A549 (cell line): ENCODE measurements at regions not wholly inside any gene's neighbourhood (a gene's known extent, or its start where the extent isn't known, plus 50 kb on each side); places are given as distances from the start of the nearest gene placed in this dataset.

Experiments used
- ATAC-seq, 2 experiments: fragments of 200-7000 bp in 1 of 2; fragments of >200 bp in 1 of 2; cut with Nextera tagmentation in 1 of 2; cut with Tn5 transposase in 1 of 2; 3 replicates each; pipeline versions ENCODE4 v1.8.0 to v1.9.1; 2018 to 2020; ENCODE audit warnings: mild to moderate bottlenecking in 1 of 2, moderate library complexity in 1 of 2
- CTCF ChIA-PET: fragments of 300-600 bp; sonication (Branson Sonifier 250); formaldehyde crosslinking; extraction: SDS; loops from one replicate; lab custom pipeline; 2021; ENCODE audit warnings: antibody characterized with exemption, inconsistent platforms; lab: Yijun Ruan, JAX
- POLR2A ChIA-PET: fragments of 350-600 bp; formaldehyde crosslinking; extraction: SDS; loops from one replicate; lab custom pipeline; 2021; ENCODE audit warnings: antibody characterized with exemption, inconsistent platforms; lab: Yijun Ruan, JAX
- DNase-seq, 2 experiments: peaks; one replicate each; pipeline versions ENCODE4 v3.0.0 to v3.0.0-alpha.2; 2011 to 2016; ENCODE audit warnings: low read depth in 1 of 2, low spot score in 1 of 2
- FAIRE-seq: peaks from 2 replicates; lab custom pipeline; 2011; peaks lifted over from hg19 to GRCh38; lab: Jason Lieb, UNC
- H3K27ac ChIP-seq, 2 experiments: fragments of >200 bp; sonication (Bioruptor Twin); formaldehyde crosslinking; 3 replicates each; pipeline ENCODE4 v1.5.1; 2016 to 2017
- H3K4me1 ChIP-seq: fragments of >200 bp; sonication (Bioruptor Twin); formaldehyde crosslinking; 3 replicates; pipeline ENCODE4 v1.6.1; 2016
- H3K4me2 ChIP-seq: fragments of >200 bp; sonication (Bioruptor Twin); formaldehyde crosslinking; 3 replicates; pipeline ENCODE4 v1.6.1; 2016
- H3K4me3 ChIP-seq: fragments of >200 bp; sonication (Bioruptor Twin); formaldehyde crosslinking; 3 replicates; pipeline ENCODE4 v1.5.1; 2016
- H3K9me3 ChIP-seq: fragments of >200 bp; sonication (Bioruptor Twin); formaldehyde crosslinking; 3 replicates; pipeline ENCODE4 v1.6.1; 2016
- BCL3 ChIP-seq: fragments of >200 bp; sonication (Bioruptor Twin); formaldehyde crosslinking; IDR thresholded peaks from 3 replicates; pipeline ENCODE4 v1.6.1; 2016
- CTCF ChIP-seq: fragments of >200 bp; sonication (Bioruptor Twin); formaldehyde crosslinking; IDR thresholded peaks from 3 replicates; pipeline ENCODE4 v1.5.1; 2016
- EHF ChIP-seq: fragments of 250-450 bp; sonication (Bioruptor Pico); IDR thresholded peaks from 2 replicates; pipeline ENCODE4 v1.5.0; 2020; ENCODE audit warnings: mild to moderate bottlenecking
- FOXS1 ChIP-seq: fragments of 250-450 bp; sonication (Bioruptor Pico); IDR thresholded peaks from 2 replicates; pipeline ENCODE4 v1.5.0; 2020; ENCODE audit warnings: mild to moderate bottlenecking, moderate library complexity
- HOXB13 ChIP-seq: fragments of 250-450 bp; sonication (Bioruptor Pico); IDR thresholded peaks from 2 replicates; pipeline ENCODE4 v1.5.0; 2020; ENCODE audit warnings: low read depth, mild to moderate bottlenecking, moderate library complexity
- HOXB5 ChIP-seq: fragments of 250-450 bp; sonication (Bioruptor Pico); IDR thresholded peaks from 2 replicates; pipeline ENCODE4 v1.5.0; 2020; ENCODE audit warnings: mild to moderate bottlenecking, moderate library complexity
- JUN ChIP-seq, 2 experiments: fragments of >200 bp; sonication (Bioruptor Twin); formaldehyde crosslinking; IDR thresholded peaks; 2 replicates in 1 of 2; 3 replicates in 1 of 2; pipeline ENCODE4 v1.6.1; 2016 to 2017
- KDM5A ChIP-seq: fragments of 200-600 bp; sonication (generic); IDR thresholded peaks from 2 replicates; pipeline ENCODE4 v1.6.1; 2016; ENCODE audit warnings: antibody characterized with exemption, mild to moderate bottlenecking
- NFE2L2 ChIP-seq: fragments of 150-350 bp; conservative IDR thresholded peaks from 2 replicates; pipeline ENCODE4 v1.6.1; 2014; ENCODE audit warnings: low read length
- PBX3 ChIP-seq: IDR thresholded peaks from 2 replicates; pipeline ENCODE4 v1.6.1; 2012
- PHF8 ChIP-seq: fragments of 200-600 bp; sonication (generic); IDR thresholded peaks from 2 replicates; pipeline ENCODE4 v1.6.1; 2016; ENCODE audit warnings: low read depth, mild to moderate bottlenecking, antibody characterized with exemption, moderate library complexity, borderline replicate concordance
- POLR2A ChIP-seq: IDR thresholded peaks from 2 replicates; pipeline ENCODE4 v1.6.1; 2012; ENCODE audit warnings: mild to moderate bottlenecking, low read length
- RAD21 ChIP-seq, 2 experiments: fragments of >200 bp in 1 of 2; sonication (Bioruptor Twin) in 1 of 2; formaldehyde crosslinking in 1 of 2; IDR thresholded peaks in 1 of 2; conservative IDR thresholded peaks in 1 of 2; 2 replicates in 1 of 2; 3 replicates in 1 of 2; pipeline ENCODE4 v1.6.1; 2012 to 2018; ENCODE audit warnings: inconsistent platforms in 1 of 2
- RARB ChIP-seq: fragments of 250-450 bp; sonication (Bioruptor Pico); IDR thresholded peaks from 2 replicates; pipeline ENCODE4 v1.8.0; 2021; ENCODE audit warnings: mild to moderate bottlenecking, moderate library complexity
- RFX5 ChIP-seq: fragments of 450-650 bp; IDR thresholded peaks from 2 replicates; pipeline ENCODE4 v1.7.1; 2014; ENCODE audit warnings: antibody characterized with exemption, mild to moderate bottlenecking, moderate library complexity
- SMC3 ChIP-seq: fragments of >200 bp; sonication (Bioruptor Twin); formaldehyde crosslinking; IDR thresholded peaks from 3 replicates; pipeline ENCODE4 v1.6.1; 2018; ENCODE audit warnings: inconsistent platforms
- SREBF2 ChIP-seq: fragments of 450-650 bp; IDR thresholded peaks from 2 replicates; pipeline ENCODE4 v1.6.1; 2014; ENCODE audit warnings: mild to moderate bottlenecking, moderate library complexity
- WGBS: methylation state at CpG from one replicate; pipeline ENCODE4 v1.1.6; 2017; ENCODE audit errors: missing lambda C conversion rate; 5-methylcytosine and 5-hydroxymethylcytosine counted together

- 26% methylated on average over 8 of the region's 8 CpGs for WGBS
- no peaks in the 10 kb centered on the region for H3K9me3 ChIP-seq
- ChIA-PET POLR2A (no interaction called here), CTCF (interaction anchor here (0.6 to 2.5 kb wide), 15 partner anchors 12 to 1315 kb away, joined by 3 to 17 read pairs (median 3); no protein-coding TSS in a partner anchor)
- H3K4me1 ChIP-seq = peaks cover 5% of the 10 kb centered on the region; the same call in 1 of the 3 replicates
- H3K4me3 ChIP-seq = no peak overlapping the region
- ATAC-seq = peak; percentile 77 to 87; a peak in 5 of 6 replicates
- FAIRE-seq = peak; percentile 46
- peak; percentile 31 to 60 for DNase-seq
- H3K4me2 ChIP-seq = peak overlapping the region; percentile 32
- TF ChIP-seq KDM5A (no peak), RAD21 (conservative IDR thresholded peaks at IDR 0.05 in 1 of 2, IDR thresholded peaks at IDR 0.05 in 1 of 2) (peak; percentile 70 to 72), SMC3 (peak; percentile 65), CTCF (peak; percentile 70)
- H3K27ac ChIP-seq = no peak overlapping the region
These were observed 100.8 kb downstream of the CCER1 start for GRCh38 chr12:90854136-90854689.

GRCh38 chr12:90851800-90852718, 102.9 kb downstream of the CCER1 start:
- Histone ChIP-seq H3K4me1 (peaks cover 5% of the 10 kb centered on the region; the same call in 1 of the 3 replicates), H3K4me2 (no peak overlapping the region), H3K27ac (no peak overlapping the region), H3K9me3 (no peaks in the 10 kb centered on the region), H3K4me3 (no peak overlapping the region)
- TF ChIP-seq HOXB13 (no peak), KDM5A (no peak), RARB (CRISPR knock-in tag) (no peak), JUN (IDR thresholded peaks at IDR 0.05) (no peak), PHF8 (no peak), NFE2L2 (no peak), RFX5 (no peak)
- ChIA-PET CTCF (interaction anchor here (0.8 kb wide), 1 partner anchor 48 kb away, joined by 3 read pairs; no protein-coding TSS in a partner anchor), POLR2A (no interaction called here)
- DNase-seq (no peak), ATAC-seq (no peak), FAIRE-seq (no peak)
- 15% methylated on average over 2 of the region's 2 CpGs for WGBS

- Histone ChIP-seq H3K4me3 (no peak overlapping the region), H3K9me3 (no peaks in the 10 kb centered on the region), H3K4me1 (no peaks in the 10 kb centered on the region), H3K27ac (no peak overlapping the region), H3K4me2 (no peak overlapping the region)
- FAIRE-seq = no peak
- POLR2A ChIA-PET = no interaction called here
- TF ChIP-seq EHF (CRISPR knock-in tag) = no peak
- TF ChIP-seq FOXS1 = no peak
- TF ChIP-seq SREBF2 = no peak
- TF ChIP-seq POLR2A = no peak
- TF ChIP-seq HOXB5 (CRISPR knock-in tag) = no peak
- no peak for TF ChIP-seq PHF8
- TF ChIP-seq PBX3 = no peak
- TF ChIP-seq SMC3 = no peak
- TF ChIP-seq BCL3 = no peak
- ATAC-seq = no peak
- CTCF ChIA-PET = interaction anchor here (0.6 to 1.0 kb wide), 3 partner anchors 12 to 410 kb away, joined by 3 read pairs; no protein-coding TSS in a partner anchor
- DNase-seq = no peak
- WGBS = 57% methylated on average over 4 of the region's 4 CpGs
These were observed 112.5 kb downstream of the CCER1 start for GRCh38 chr12:90842477-90842876.
